ENCODE measurements at regions not wholly inside any gene's neighbourhood (a gene's known extent, or its start where the extent isn't known, plus 50 kb on each side); places are given as distances from the start of the nearest gene placed in this dataset.

DNA sequence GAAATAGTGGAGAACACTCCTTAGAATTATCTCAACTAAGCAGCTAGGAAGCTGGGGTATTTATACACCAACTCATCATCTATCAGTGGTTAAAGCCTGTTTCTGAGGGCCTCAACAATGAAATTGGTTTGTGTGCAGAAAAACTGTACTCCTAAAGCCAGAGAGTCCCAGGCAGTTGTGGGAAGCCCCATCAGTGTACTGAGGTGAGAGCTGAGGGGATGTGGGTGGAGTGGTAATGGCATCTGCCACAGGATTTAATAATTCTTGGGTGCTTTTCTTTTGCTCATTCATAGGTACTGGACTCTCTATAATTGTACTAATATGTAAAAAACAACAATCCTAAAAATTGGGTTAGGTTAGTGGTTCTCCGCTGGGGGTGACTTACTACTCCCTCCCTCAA, 267.5 kb downstream of the PTEN start:
- no peak overlapping the region for H3K27ac Mint-ChIP-seq (ENCODE audit: low read depth)
- H3K4me3 Mint-ChIP-seq: no peak overlapping the region
- no peaks in the 10 kb centered on the region for H3K4me1 Mint-ChIP-seq
- no peaks in the 10 kb centered on the region for H3K9me3 Mint-ChIP-seq
- ATAC-seq (replicated peaks; ENCODE audit: extremely low read depth, poor library complexity, severe bottlenecking) (no peak), DNase-seq (ENCODE audit: low spot score in 2 of 2) (no peak)
- no peaks in the 10 kb centered on the region for H3K27me3 Mint-ChIP-seq
- peaks cover 2% of the 10 kb centered on the region for H3K36me3 Mint-ChIP-seq (ENCODE audit: insufficient read depth)

DNA sequence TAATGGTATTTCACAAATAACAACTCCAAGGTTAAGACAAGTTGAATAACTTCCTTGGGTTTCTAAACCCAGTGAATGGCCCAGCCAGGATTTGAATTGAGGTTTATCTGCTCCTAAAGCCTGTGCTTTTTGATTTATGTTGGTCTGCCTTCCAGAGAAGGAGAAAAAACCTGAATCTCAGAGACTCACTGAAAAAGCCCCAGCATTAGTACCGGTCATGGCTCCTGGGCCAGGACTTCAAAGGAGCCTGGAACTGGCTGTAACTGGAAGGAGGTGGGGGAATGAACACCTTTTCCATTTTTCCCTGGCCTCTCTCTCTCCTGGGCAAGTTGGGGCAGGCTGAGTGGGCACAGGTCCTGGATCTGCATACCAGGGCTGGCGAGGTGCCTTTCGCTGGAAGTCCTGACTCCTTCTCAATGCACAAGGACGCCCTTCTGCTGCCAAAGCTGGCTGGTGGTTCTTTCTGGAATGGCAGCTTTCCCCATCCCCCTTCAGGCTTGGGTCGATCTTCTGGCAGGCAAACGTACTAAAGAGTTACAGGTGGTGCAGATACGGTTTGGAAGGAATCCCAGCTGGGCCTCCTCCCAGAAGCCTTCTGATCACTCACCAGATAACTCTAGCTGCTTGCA, 268.2 kb downstream of the PTEN start:
- H3K36me3 Mint-ChIP-seq (ENCODE audit: insufficient read depth): peaks cover 2% of the 10 kb centered on the region
- no peaks in the 10 kb centered on the region for H3K9me3 Mint-ChIP-seq
- ATAC-seq (replicated peaks; ENCODE audit: extremely low read depth, poor library complexity, severe bottlenecking) (no peak), DNase-seq (ENCODE audit: low spot score in 2 of 2) (no peak)
- no peak overlapping the region for H3K4me3 Mint-ChIP-seq
- H3K27me3 Mint-ChIP-seq: no peaks in the 10 kb centered on the region
- H3K27ac Mint-ChIP-seq (ENCODE audit: low read depth): no peak overlapping the region
- no peaks in the 10 kb centered on the region for H3K4me1 Mint-ChIP-seq

DNA sequence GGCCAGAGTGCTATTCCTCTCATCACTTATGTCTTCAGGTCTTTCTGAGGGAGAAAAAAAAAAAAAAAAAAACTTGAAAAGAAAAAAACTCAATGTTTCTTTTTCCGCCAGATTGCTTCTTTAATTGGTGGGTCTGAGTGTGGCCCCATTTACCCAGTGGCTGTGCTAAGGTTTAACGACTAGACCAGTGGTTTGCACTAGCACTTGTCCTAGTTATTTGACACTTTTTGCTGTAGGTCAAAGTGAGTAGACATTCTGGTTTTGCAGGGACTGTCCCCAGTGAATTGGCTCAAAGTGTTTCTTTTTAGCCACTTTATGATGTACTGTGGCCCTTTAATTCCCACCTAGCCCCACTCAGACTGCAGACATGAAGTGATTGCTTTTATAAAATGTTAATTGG, 273.3 kb downstream of the PTEN start:
- DNase-seq (ENCODE audit: low spot score in 2 of 2) (no peak), ATAC-seq (replicated peaks; ENCODE audit: extremely low read depth, poor library complexity, severe bottlenecking) (no peak)
- Mint-ChIP-seq H3K4me1 (peaks cover 5% of the 10 kb centered on the region), H3K27ac (ENCODE audit: low read depth) (no peak overlapping the region), H3K36me3 (ENCODE audit: insufficient read depth) (peaks cover 3% of the 10 kb centered on the region), H3K9me3 (no peaks in the 10 kb centered on the region), H3K27me3 (no peaks in the 10 kb centered on the region), H3K4me3 (no peak overlapping the region)

DNA sequence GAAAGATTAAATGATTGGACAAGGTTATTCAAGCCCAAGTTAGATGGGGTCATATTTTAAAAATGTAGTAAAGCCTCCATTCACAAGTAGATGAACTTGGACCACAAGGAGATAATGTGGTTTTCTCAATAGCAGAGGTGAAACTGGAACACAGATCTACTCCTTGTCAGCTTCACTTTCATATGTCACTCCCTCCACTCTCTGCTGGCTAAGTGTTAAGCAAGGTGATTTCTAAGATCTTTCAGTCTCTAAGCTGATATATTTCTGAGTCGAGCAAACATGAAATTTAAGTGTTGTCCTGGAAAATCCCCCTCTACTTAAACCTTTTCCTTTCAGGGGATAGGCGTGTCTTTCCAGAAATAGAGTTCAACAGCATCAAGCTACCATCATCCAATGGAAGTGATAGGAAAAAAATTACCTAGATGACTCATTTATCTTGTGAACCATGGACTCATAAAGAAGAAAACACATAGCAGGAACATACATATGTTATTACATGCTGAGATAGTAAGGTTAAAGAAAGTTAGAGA, 275.0 kb downstream of the PTEN start:
- H3K9me3 Mint-ChIP-seq: no peaks in the 10 kb centered on the region
- peaks cover 5% of the 10 kb centered on the region for H3K4me1 Mint-ChIP-seq
- H3K4me3 Mint-ChIP-seq: no peak overlapping the region
- peaks cover 3% of the 10 kb centered on the region for H3K36me3 Mint-ChIP-seq (ENCODE audit: insufficient read depth)
- DNase-seq (ENCODE audit: low spot score in 2 of 2) (no peak), ATAC-seq (replicated peaks; ENCODE audit: extremely low read depth, poor library complexity, severe bottlenecking) (no peak)
- no peaks in the 10 kb centered on the region for H3K27me3 Mint-ChIP-seq
- H3K27ac Mint-ChIP-seq (ENCODE audit: low read depth): no peak overlapping the region

DNA sequence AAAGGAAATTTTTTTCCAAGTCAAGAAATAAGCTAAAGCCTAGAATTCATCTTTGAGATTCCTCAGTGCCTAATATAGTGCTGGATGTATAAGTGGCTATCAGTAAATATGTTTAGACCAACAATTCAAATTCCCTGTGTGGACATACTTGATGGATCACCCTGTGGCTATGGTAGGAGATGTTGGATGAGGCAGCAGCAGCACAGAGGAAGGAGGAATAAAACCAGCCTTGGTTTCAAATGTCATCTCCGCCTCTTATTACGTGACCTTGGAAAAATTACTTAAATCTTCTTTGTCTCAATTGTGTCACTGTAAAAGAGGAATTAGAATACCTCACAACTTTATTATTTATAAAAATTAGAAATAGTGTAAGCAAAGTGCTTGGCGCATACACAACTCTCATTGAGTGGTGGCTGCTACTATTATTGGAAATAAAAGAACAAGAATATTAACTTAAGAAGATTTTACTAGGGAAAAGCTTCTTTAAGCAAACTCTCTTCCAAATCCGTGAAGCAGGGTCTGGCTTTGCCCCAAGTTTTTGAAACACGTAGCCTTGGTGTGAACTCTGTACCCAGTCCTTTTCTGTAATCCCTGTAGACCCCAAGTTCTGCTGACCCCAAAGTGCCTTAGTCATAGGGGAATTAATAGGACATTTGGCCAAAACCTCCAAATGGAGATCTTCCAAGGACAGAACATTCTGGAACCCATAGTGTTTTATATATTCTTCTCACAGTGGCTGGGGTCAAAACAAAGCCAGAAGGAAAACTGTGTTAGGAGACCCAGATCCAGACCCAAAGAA, 283.8 kb downstream of the PTEN start:
- DNase-seq (ENCODE audit: low spot score in 2 of 2) (no peak), ATAC-seq (replicated peaks; ENCODE audit: extremely low read depth, poor library complexity, severe bottlenecking) (no peak)
- no peak overlapping the region for H3K27ac Mint-ChIP-seq (ENCODE audit: low read depth)
- no peak overlapping the region for H3K4me3 Mint-ChIP-seq
- H3K27me3 Mint-ChIP-seq: no peaks in the 10 kb centered on the region
- H3K9me3 Mint-ChIP-seq: no peaks in the 10 kb centered on the region
- no peaks in the 10 kb centered on the region for H3K36me3 Mint-ChIP-seq (ENCODE audit: insufficient read depth)
- no peaks in the 10 kb centered on the region for H3K4me1 Mint-ChIP-seq

DNA sequence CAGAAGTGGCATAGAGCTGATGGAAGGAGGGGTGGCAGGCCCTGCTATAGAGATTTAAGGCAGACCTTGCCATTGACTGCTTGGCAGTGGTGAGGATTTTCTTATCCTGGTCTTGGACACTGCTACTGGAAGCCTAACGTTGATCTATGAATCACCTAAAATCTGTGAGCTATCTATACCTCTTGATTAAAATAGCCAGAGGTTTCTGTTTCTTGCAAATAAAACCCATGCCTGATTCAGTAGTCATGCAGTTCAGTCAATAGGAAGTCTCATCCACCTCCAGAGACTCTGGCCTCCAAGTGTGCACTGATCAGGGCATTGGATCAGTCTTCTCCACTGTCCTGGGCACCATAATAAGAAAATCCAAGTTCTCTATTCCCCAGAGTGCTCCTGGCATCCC, 286.5 kb downstream of the PTEN start:
- Mint-ChIP-seq H3K36me3 (ENCODE audit: insufficient read depth) (no peaks in the 10 kb centered on the region), H3K27me3 (no peaks in the 10 kb centered on the region), H3K27ac (ENCODE audit: low read depth) (no peak overlapping the region), H3K4me1 (peaks cover 5% of the 10 kb centered on the region), H3K4me3 (no peak overlapping the region), H3K9me3 (no peaks in the 10 kb centered on the region)
- DNase-seq (ENCODE audit: low spot score in 2 of 2) (no peak), ATAC-seq (replicated peaks; ENCODE audit: extremely low read depth, poor library complexity, severe bottlenecking) (no peak)

DNA sequence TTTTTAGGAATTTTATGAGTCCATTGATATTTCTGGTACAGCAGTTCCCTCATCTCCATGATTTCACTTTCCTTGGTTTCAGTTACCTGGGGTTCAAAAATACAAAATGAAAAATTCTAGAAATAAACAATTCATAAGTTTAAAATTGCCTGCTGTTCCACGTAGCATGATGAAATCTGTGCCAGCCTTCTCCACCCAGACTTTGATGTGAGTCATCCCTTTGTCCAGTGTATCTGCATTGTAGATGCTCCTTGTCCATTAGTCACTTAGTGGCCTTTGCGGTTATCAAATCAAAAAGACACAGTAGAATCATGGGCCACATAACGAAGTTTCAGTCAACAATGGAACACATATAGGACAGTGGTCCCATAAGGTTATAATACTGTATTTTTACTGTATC, 286.9 kb downstream of the PTEN start:
- DNase-seq (ENCODE audit: low spot score in 2 of 2): no peak
- H3K27ac Mint-ChIP-seq (ENCODE audit: low read depth): no peak overlapping the region
- H3K27me3 Mint-ChIP-seq: no peaks in the 10 kb centered on the region
- peaks cover 5% of the 10 kb centered on the region for H3K4me1 Mint-ChIP-seq
- H3K36me3 Mint-ChIP-seq (ENCODE audit: insufficient read depth): no peaks in the 10 kb centered on the region
- H3K4me3 Mint-ChIP-seq: no peak overlapping the region
- ATAC-seq (replicated peaks; ENCODE audit: extremely low read depth, poor library complexity, severe bottlenecking): no peak
- H3K9me3 Mint-ChIP-seq: no peaks in the 10 kb centered on the region

DNA sequence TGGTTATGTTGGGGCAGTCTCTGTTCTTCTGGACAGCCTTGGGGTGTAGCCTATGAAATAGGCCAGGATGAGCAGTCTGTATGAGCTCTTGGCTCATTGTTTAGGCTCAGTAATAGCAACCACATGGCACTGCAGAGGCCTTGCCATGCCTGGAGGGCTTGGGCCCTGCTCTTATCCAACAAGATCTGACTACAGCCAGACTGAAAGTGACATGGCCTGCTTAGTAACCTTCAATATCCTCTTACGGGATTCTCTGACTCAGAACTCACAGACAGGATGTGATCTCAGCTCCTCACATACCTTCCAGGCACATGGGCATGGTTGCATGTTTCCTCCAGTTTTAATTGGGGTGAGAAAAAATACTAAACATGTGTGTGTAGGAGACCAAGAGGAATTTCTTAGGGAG, 289.3 kb downstream of the PTEN start:
- peaks cover 5% of the 10 kb centered on the region for H3K4me1 Mint-ChIP-seq
- H3K9me3 Mint-ChIP-seq: no peaks in the 10 kb centered on the region
- no peak overlapping the region for H3K27ac Mint-ChIP-seq (ENCODE audit: low read depth)
- no peaks in the 10 kb centered on the region for H3K27me3 Mint-ChIP-seq
- ATAC-seq (replicated peaks; ENCODE audit: extremely low read depth, poor library complexity, severe bottlenecking): no peak
- no peaks in the 10 kb centered on the region for H3K36me3 Mint-ChIP-seq (ENCODE audit: insufficient read depth)
- H3K4me3 Mint-ChIP-seq: no peak overlapping the region
- DNase-seq (ENCODE audit: low spot score in 2 of 2): no peak

DNA sequence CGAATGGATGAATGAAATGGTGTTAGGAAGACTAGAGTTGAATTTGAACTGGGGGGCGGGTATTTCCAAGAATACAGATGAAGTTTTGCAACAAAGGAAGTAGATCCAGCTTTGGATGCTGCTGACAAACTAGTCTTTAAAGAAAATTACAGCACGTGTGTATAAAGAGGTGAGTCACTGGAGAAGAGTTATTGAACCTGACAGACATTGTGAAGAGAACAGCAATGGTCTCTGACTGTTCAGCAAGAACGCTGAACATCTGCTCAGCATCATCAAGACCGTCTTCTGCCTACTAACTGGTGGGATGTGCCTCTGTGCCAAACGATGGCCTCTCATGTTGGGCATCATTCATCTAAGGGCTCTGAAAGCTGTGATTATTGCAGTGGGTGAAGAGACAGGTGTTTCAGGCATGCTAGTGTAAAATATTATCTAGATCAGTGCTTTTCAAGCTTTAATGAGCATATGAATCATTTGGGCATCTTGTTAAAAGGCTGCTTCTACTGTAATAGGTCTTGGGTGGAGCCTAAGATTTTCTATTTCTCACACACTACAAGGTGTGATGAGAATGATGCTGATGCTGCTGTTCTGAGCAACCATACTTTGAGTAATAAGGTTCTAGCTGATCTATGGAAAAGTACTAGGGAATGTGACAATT, 291.3 kb downstream of the PTEN start:
- H3K27ac Mint-ChIP-seq (ENCODE audit: low read depth): no peak overlapping the region
- H3K4me3 Mint-ChIP-seq: no peak overlapping the region
- H3K27me3 Mint-ChIP-seq: no peaks in the 10 kb centered on the region
- H3K36me3 Mint-ChIP-seq (ENCODE audit: insufficient read depth): no peaks in the 10 kb centered on the region
- no peaks in the 10 kb centered on the region for H3K9me3 Mint-ChIP-seq
- DNase-seq (ENCODE audit: low spot score in 2 of 2) (no peak), ATAC-seq (replicated peaks; ENCODE audit: extremely low read depth, poor library complexity, severe bottlenecking) (no peak)
- peaks cover 5% of the 10 kb centered on the region for H3K4me1 Mint-ChIP-seq

DNA sequence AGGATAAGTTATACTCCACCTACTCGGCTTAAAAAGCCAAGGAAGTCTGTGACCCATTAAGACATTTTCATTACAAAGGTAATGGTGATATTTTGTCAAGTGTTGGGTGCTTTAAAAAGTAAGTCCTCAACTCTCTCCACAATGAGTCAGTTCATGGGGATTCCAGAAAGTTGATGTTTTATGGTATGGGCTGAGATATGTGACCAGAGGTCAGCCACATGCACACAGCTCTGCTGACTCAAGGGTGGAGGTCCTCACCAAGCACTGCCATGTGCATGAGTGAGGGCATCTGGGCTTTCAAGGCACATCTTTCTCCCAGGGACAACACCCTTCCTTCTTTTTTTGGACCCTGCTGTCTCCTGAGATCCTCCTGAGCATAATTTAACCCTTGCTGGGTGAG, 292.9 kb downstream of the PTEN start:
- Mint-ChIP-seq H3K36me3 (ENCODE audit: insufficient read depth) (no peaks in the 10 kb centered on the region), H3K27ac (ENCODE audit: low read depth) (no peak overlapping the region), H3K9me3 (no peaks in the 10 kb centered on the region), H3K27me3 (no peaks in the 10 kb centered on the region), H3K4me3 (no peak overlapping the region), H3K4me1 (peaks cover 5% of the 10 kb centered on the region)
- DNase-seq (ENCODE audit: low spot score in 2 of 2): no peak
- ATAC-seq (replicated peaks; ENCODE audit: extremely low read depth, poor library complexity, severe bottlenecking): no peak

DNA sequence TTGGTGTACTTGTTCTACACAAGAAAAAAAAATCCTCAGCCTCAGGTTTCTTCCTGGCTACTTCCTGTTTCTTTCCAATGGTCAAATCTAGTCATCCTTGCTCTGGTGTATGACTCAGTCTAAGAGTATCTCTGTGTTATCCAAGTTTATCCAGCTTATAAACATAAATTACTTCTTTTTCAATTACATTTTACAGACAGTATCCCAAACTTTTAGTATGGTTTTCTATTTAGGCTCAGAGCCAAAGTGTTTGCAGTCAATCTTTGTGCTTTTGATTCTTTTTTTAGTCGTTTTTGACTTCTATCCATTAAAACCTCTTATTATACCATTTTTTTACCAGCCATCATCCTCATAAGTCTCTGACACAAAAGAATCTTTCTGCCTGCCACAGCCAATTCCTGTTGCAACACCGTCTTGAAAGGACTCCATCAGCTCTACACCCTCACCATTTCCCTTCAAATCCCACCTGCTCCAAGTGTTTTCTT, 294.6 kb downstream of the PTEN start:
- Mint-ChIP-seq H3K4me1 (peaks cover 5% of the 10 kb centered on the region), H3K27ac (ENCODE audit: low read depth) (no peak overlapping the region), H3K27me3 (no peaks in the 10 kb centered on the region), H3K4me3 (no peak overlapping the region), H3K9me3 (no peaks in the 10 kb centered on the region), H3K36me3 (ENCODE audit: insufficient read depth) (no peaks in the 10 kb centered on the region)
- DNase-seq (ENCODE audit: low spot score in 2 of 2) (no peak), ATAC-seq (replicated peaks; ENCODE audit: extremely low read depth, poor library complexity, severe bottlenecking) (no peak)

DNA sequence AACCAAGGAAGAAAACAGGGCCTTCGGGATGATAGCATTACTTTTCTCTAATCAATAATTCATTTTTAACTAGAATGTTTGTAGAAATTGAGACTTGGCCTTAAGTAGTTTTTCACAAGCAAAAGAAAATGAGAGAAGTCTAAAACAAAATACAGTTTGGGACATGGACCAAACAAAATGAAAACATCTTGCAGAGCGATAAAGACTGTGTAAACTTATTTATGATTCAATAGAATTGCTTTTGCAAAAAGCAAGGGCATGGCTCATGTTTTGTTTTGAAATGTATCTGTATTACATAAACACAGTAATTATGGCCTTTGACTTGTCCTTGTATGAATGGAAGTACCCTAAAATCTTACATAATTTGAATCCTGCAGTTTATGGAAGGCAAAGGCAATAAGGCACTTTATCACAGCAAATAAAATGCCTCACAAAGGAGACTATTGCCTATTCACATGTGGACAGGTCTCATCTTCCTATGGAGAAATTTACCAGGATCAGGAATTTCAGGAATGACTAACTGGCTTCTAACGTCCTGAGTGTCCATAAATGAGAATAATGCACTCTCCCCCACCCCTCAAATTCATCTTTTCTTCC, 295.2 kb downstream of the PTEN start:
- Mint-ChIP-seq H3K4me3 (no peak overlapping the region), H3K36me3 (ENCODE audit: insufficient read depth) (peaks cover 2% of the 10 kb centered on the region), H3K4me1 (no peaks in the 10 kb centered on the region), H3K27me3 (no peaks in the 10 kb centered on the region), H3K9me3 (no peaks in the 10 kb centered on the region), H3K27ac (ENCODE audit: low read depth) (no peak overlapping the region)
- DNase-seq (ENCODE audit: low spot score in 2 of 2): no peak
- no peak for ATAC-seq (replicated peaks; ENCODE audit: extremely low read depth, poor library complexity, severe bottlenecking)
